IMR-90 (cell line): ENCODE measurements at regions not wholly inside any gene's neighbourhood (a gene's known extent, or its start where the extent isn't known, plus 50 kb on each side); places are given as distances from the start of the nearest gene placed in this dataset.

Source experiments
- ATAC-seq: fragments of 200-7000 bp; cut with Tn5 transposase; 2 replicates; pipeline ENCODE4 v1.9.1; 2020; ENCODE audit warnings: low read depth, mild to moderate bottlenecking, moderate library complexity
- BruUV-seq: library from RNA; stranded (reverse); fragments of 400-500 nt; replicated peaks from 2 replicates; lab custom pipeline; 2021; lab: Mats Ljungman, UMichigan
- CTCF ChIA-PET: fragments of 300-600 bp; formaldehyde crosslinking; extraction: SDS; loops from one replicate; lab custom pipeline; 2021; ENCODE audit warnings: antibody characterized with exemption; lab: Yijun Ruan, JAX
- POLR2A ChIA-PET: fragments of 300-600 bp; sonication (Branson Sonifier 250); formaldehyde crosslinking; loops from one replicate; lab custom pipeline; 2022; ENCODE audit warnings: antibody characterized with exemption; ENCODE audit not compliant: unreplicated experiment; lab: Charles Lee
- DNase-seq: peaks from one replicate; pipeline ENCODE4 v3.0.0; 2013
- H2AFZ ChIP-seq: replicated peaks from 2 replicates; pipeline ENCODE3; 2013; ENCODE audit warnings: low read length, mild to moderate bottlenecking; ENCODE audit not compliant: poor library complexity
- H2AK5ac ChIP-seq: 2 replicates; pipeline ENCODE4 v1.6.1; 2013; ENCODE audit warnings: low read depth, low read length, inconsistent platforms
- H2AK9ac ChIP-seq: replicated peaks from 2 replicates; pipeline ENCODE3; 2013; ENCODE audit warnings: mild to moderate bottlenecking, low read depth, low read length, moderate library complexity; ENCODE audit not compliant: poor library complexity
- H2BK120ac ChIP-seq: 2 replicates; pipeline ENCODE4 v1.6.1; 2013; ENCODE audit warnings: low read depth, low read length, inconsistent platforms
- H2BK15ac ChIP-seq: 3 replicates; pipeline ENCODE4 v1.6.1; 2013; ENCODE audit warnings: low read depth, low read length, inconsistent platforms
- H2BK20ac ChIP-seq: 2 replicates; pipeline ENCODE4 v1.6.1; 2013; ENCODE audit warnings: low read depth, mild to moderate bottlenecking, inconsistent platforms, low read length, moderate library complexity
- H2BK5ac ChIP-seq: 2 replicates; pipeline ENCODE4 v1.6.1; 2013; ENCODE audit warnings: mild to moderate bottlenecking, low read depth, low read length, inconsistent platforms; ENCODE audit not compliant: poor library complexity, severe bottlenecking
- H3K14ac ChIP-seq: replicated peaks from 2 replicates; pipeline ENCODE4 v1.6.1; 2013; ENCODE audit warnings: low read depth, low read length, inconsistent platforms
- H3K18ac ChIP-seq: 2 replicates; pipeline ENCODE4 v1.6.1; 2013; ENCODE audit warnings: low read depth, low read length, control low read depth
- H3K23ac ChIP-seq: 2 replicates; pipeline ENCODE4 v1.6.1; 2013; ENCODE audit warnings: low read depth, low read length, inconsistent platforms
- H3K27ac ChIP-seq: 2 replicates; pipeline ENCODE4 v1.5.1; 2013; ENCODE audit warnings: mild to moderate bottlenecking, control low read depth, low read length; ENCODE audit not compliant: insufficient read depth
- H3K27me3 ChIP-seq: 2 replicates; pipeline ENCODE4 v1.6.1; 2013; ENCODE audit warnings: low read length; ENCODE audit not compliant: control insufficient read depth, insufficient read depth
- H3K36me3 ChIP-seq: 2 replicates; pipeline ENCODE4 v1.6.1; 2013; ENCODE audit warnings: low read length, mixed read lengths; ENCODE audit not compliant: control insufficient read depth, insufficient read depth
- H3K4ac ChIP-seq: 2 replicates; pipeline ENCODE4 v1.6.1; 2013; ENCODE audit warnings: low read depth, low read length, inconsistent platforms
- H3K4me1 ChIP-seq: 2 replicates; pipeline ENCODE4 v1.6.1; 2013; ENCODE audit warnings: low read length, mixed read lengths; ENCODE audit not compliant: control insufficient read depth, insufficient read depth
- H3K4me2 ChIP-seq: 2 replicates; pipeline ENCODE4 v1.6.1; 2013; ENCODE audit warnings: low read depth, mild to moderate bottlenecking, control low read depth, low read length, moderate library complexity
- H3K4me3 ChIP-seq: 2 replicates; pipeline ENCODE4 v1.5.1; 2013; ENCODE audit warnings: low read depth, mild to moderate bottlenecking, control low read depth, low read length, moderate library complexity; ENCODE audit not compliant: insufficient read depth
- H3K56ac ChIP-seq: 2 replicates; pipeline ENCODE4 v1.6.1; 2013; ENCODE audit warnings: low read length, inconsistent platforms; ENCODE audit not compliant: insufficient read depth; ENCODE audit errors: extremely low read depth
- H3K79me1 ChIP-seq, 2 experiments: 2 replicates each; pipeline ENCODE4 v1.6.1; 2013; ENCODE audit warnings: low read length in 2 of 2, inconsistent platforms in 1 of 2, low read depth in 1 of 2
- H3K9ac ChIP-seq: 2 replicates; pipeline ENCODE4 v1.6.1; 2013; ENCODE audit warnings: low read depth, low read length, control low read depth
- H3K9me1 ChIP-seq: 2 replicates; pipeline ENCODE4 v1.6.1; 2013; ENCODE audit warnings: low read length, inconsistent platforms; ENCODE audit not compliant: insufficient read depth
- H3K9me3 ChIP-seq: 2 replicates; pipeline ENCODE4 v1.6.1; 2013; ENCODE audit warnings: low read length; ENCODE audit not compliant: control insufficient read depth, insufficient read depth
- H4K20me1 ChIP-seq: 2 replicates; pipeline ENCODE4 v1.6.1; 2013; ENCODE audit warnings: low read length, inconsistent platforms; ENCODE audit not compliant: insufficient read depth
- H4K5ac ChIP-seq: 2 replicates; pipeline ENCODE4 v1.6.1; 2013; ENCODE audit warnings: mild to moderate bottlenecking, low read depth, low read length, control low read depth
- H4K8ac ChIP-seq, 2 experiments: 2 replicates each; pipeline ENCODE4 v1.6.1; 2013; ENCODE audit warnings: low read depth in 2 of 2, low read length in 2 of 2, control low read depth in 1 of 2, inconsistent platforms in 1 of 2
- H4K91ac ChIP-seq: 2 replicates; pipeline ENCODE4 v1.6.1; 2013; ENCODE audit warnings: low read depth, low read length, inconsistent platforms; ENCODE audit not compliant: insufficient read depth
- CHD1 ChIP-seq: IDR thresholded peaks from 2 replicates; pipeline ENCODE4 v1.6.1; 2012; ENCODE audit warnings: low read depth, low read length, improper control_type of control experiment
- NFE2L2 ChIP-seq: fragments of 150-350 bp; IDR thresholded peaks from 2 replicates; pipeline ENCODE4 v1.6.1; 2016; ENCODE audit warnings: low read depth, mild to moderate bottlenecking, low read length
- RAD21 ChIP-seq: IDR thresholded peaks from 2 replicates; pipeline ENCODE4 v1.6.1; 2012; ENCODE audit warnings: low read length, improper control_type of control experiment
- SMC3 ChIP-seq: fragments of 150-350 bp; IDR thresholded peaks from 2 replicates; pipeline ENCODE4 v1.6.1; 2016; ENCODE audit warnings: low read depth, mild to moderate bottlenecking, antibody characterized with exemption, low read length, moderate library complexity
- WGBS, 2 experiments: methylation state at CpG; one replicate each; pipeline versions ENCODE4 v1.1.5 to v1.1.7; 2013; ENCODE audit warnings: missing lambda C conversion rate in 2 of 2; ENCODE audit not compliant: insufficient read length in 1 of 2; ENCODE audit errors: extremely low coverage in 2 of 2; 5-methylcytosine and 5-hydroxymethylcytosine counted together
- dilution Hi-C: fragments of 300-500 bp; cut with HindIII; formaldehyde crosslinking; loops from one replicate; pipeline ENCODE4 v1.14.3; 2018; ENCODE audit warnings: low sequenced_read_pairs; ENCODE audit not compliant: unreplicated experiment
- in situ Hi-C: fragments of 300-500 bp; cut with MboI; formaldehyde crosslinking; loops from 3 replicates; pipeline ENCODE4 v1.14.3; 2019; ENCODE audit warnings: low sequenced_read_pairs, inconsistent platforms, mixed read lengths
- intact Hi-C: fragments of 100-400 bp; cut with micrococcal nuclease; formaldehyde crosslinking; loops from 2 replicates; pipeline ENCODE4 v1.10.0; 2022

- no peak overlapping the region for H2BK120ac ChIP-seq
- DNase-seq (no peak), ATAC-seq (no peak)
- no peak overlapping the region for H3K9ac ChIP-seq
- H2BK5ac ChIP-seq, result no peak overlapping the region
- no peaks in the 10 kb centered on the region for H3K9me1 ChIP-seq
- no peaks in the 10 kb centered on the region for H3K27me3 ChIP-seq
- in situ Hi-C loops, result no loop called here
- H3K27ac ChIP-seq, result no peak overlapping the region
- dilution Hi-C loops, result no loop called here
- WGBS, 2 experiments, result no CpG with 5 or more reads among the region's 2 CpGs
- no peaks in the 10 kb centered on the region for H4K20me1 ChIP-seq
- H3K4me3 ChIP-seq, result no peak overlapping the region
- H3K36me3 ChIP-seq, result no peaks in the 10 kb centered on the region
- CTCF ChIA-PET, result no interaction called here
- H2BK20ac ChIP-seq, result no peak overlapping the region
- H4K91ac ChIP-seq, result no peak overlapping the region
- POLR2A ChIA-PET, result no interaction called here
- H3K9me3 ChIP-seq, result no peaks in the 10 kb centered on the region
- H2AK9ac ChIP-seq, result no peak overlapping the region
- no peak overlapping the region for H3K4ac ChIP-seq
- H3K79me1 ChIP-seq, result no peaks in the 10 kb centered on the region
- no peak overlapping the region for H3K18ac ChIP-seq
- H4K8ac ChIP-seq, result no peak overlapping the region
- no peaks in the 10 kb centered on the region for H3K4me1 ChIP-seq
- H3K4me2 ChIP-seq, result no peak overlapping the region
- no peak overlapping the region for H2AK5ac ChIP-seq
- TF ChIP-seq RAD21 (no peak), NFE2L2 (no peak), CHD1 (no peak), SMC3 (no peak)
- intact Hi-C loops, result no loop called here
- BruUV-seq, result no TSS peak
- H3K14ac ChIP-seq, result no peak overlapping the region
- no peak overlapping the region for H2AFZ ChIP-seq
- H3K56ac ChIP-seq, result no peak overlapping the region
- no peak overlapping the region for H4K5ac ChIP-seq
- no peak overlapping the region for H2BK15ac ChIP-seq
- no peak overlapping the region for H3K23ac ChIP-seq
These were observed 143.8 kb upstream of the PKN2 start for GRCh38 chr1:88540255-88540654.
